Choroid plexus epithelial cell (primary cell): ENCODE measurements at regions not wholly inside any gene's neighbourhood (a gene's known extent, or its start where the extent isn't known, plus 50 kb on each side); places are given as distances from the start of the nearest gene placed in this dataset.
"Not testable (repeated sequence)": the region's sequence is repeated elsewhere in the genome, so short reads cannot be mapped to it uniquely, and the experiment has no call there.

Experiments used
- DNase-seq: peaks from one replicate; pipeline ENCODE4 v3.0.0-alpha.2; 2010; ENCODE audit warnings: low read depth
- H3K4me3 ChIP-seq: 2 replicates; pipeline ENCODE4 v1.5.1; 2011; ENCODE audit warnings: low read depth, mild to moderate bottlenecking, control low read depth, low read length, moderate library complexity
- TF ChIP-seq, protein P1 (sequence below): conservative IDR thresholded peaks from 2 replicates; pipeline ENCODE4 v1.5.1; 2011; ENCODE audit warnings: low read depth, mild to moderate bottlenecking, control low read depth, inconsistent platforms, low read length, moderate library complexity

DNA sequence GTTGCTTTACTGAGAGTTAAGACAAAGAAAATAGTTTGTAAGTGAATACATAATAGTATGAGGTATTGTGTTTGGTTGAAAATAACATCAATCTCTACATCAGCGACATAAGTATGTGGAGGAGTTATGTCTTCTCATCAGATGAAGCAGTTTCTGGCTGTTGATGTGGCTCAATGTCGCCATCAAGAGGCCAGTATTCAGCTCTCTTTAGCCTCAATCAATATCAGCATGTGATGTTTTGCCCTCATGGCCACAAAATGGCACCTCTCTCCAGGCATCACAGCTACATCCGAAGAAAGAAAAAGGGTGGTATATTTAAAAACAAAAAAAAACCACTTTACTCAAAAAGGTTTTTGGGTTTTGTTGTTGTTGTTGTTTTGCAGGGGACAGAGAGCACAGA lies 302.3 kb upstream of the TMEM132C start:
- DNase-seq: peak; percentile 35
- TF ChIP-seq, protein P1, sequence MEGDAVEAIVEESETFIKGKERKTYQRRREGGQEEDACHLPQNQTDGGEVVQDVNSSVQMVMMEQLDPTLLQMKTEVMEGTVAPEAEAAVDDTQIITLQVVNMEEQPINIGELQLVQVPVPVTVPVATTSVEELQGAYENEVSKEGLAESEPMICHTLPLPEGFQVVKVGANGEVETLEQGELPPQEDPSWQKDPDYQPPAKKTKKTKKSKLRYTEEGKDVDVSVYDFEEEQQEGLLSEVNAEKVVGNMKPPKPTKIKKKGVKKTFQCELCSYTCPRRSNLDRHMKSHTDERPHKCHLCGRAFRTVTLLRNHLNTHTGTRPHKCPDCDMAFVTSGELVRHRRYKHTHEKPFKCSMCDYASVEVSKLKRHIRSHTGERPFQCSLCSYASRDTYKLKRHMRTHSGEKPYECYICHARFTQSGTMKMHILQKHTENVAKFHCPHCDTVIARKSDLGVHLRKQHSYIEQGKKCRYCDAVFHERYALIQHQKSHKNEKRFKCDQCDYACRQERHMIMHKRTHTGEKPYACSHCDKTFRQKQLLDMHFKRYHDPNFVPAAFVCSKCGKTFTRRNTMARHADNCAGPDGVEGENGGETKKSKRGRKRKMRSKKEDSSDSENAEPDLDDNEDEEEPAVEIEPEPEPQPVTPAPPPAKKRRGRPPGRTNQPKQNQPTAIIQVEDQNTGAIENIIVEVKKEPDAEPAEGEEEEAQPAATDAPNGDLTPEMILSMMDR: peak; percentile 34
- H3K4me3 ChIP-seq: no peak overlapping the region

DNA sequence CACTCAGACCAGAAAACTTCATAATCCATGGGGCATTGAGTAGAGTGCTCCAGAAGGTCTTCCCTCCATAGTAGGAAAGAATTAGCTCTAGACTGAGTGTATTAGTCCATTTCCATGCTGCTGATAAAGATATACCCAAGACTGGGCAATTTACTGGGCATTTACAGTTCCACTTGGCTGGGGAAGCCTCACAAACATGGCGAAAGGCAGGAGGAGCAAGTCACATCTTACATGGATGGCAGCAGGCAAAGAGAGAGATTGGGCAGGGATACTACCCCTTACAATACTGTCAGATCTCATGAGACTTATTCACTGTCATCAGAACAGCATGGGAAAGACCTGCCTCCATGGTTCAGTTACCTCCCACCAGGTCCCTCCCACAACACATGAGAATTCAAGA lies 300.6 kb upstream of the TMEM132C start:
- DNase-seq: no peak
- TF ChIP-seq, protein P1: no peak
- no peak overlapping the region for H3K4me3 ChIP-seq

DNA sequence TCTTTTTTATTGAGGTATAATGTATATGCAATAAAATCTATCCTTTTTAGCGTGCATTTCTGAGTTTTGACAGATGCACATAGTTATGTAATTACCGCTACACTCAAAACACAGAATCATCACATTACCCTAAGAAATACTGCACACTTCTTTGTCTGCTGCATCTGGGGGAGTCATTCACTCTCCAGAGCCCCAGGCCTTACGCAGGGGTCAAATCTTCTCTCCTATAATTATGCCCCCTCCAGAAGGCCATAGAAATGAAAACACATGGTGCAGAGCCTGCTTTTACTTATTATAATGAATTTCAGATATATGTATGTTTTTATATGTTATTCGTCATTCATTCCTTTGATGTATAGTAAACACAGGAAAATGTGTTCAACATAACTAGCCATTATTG lies 296.5 kb upstream of the TMEM132C start:
- DNase-seq: no peak
- TF ChIP-seq, protein P1: no peak
- H3K4me3 ChIP-seq: no peak overlapping the region

DNA sequence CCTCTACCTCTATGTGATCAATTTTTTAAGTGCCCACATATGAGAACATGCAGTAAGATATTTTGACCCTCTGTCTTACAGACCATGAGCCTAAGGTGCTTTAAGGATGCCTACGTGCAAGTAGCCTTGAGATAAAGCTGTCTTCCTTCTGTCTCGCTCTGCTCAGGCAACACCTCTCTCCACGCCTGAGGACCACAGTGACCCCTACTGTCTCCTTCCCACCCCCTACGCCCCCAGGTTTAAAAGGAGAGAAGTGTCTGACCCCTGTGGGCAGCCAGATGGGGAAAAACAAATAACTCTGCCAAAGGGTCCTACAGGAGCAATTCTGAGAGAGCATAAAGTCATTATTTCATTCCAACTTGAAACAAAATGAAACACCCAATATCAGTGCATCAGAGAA lies 286.4 kb upstream of the TMEM132C start:
- no peak overlapping the region for H3K4me3 ChIP-seq
- no peak for DNase-seq
- TF ChIP-seq, protein P1: no peak

DNA sequence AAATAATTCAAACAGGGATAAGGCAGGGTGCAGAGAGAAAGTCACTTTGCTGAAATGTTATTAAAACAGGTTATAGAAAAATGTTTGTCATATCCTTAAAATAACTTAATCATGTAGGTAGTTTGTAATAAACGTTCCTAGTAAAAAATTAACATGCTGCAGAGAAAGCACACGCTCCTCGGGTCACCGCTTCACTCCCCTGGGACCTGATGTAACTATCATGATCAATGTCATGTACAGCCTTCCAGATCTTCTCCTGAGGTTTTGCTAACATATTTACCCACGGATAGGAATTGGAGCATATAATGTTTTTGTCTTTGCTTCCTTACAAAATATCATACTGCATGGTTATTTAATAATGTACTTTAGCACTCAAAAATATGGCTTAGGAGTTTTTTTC lies 285.1 kb upstream of the TMEM132C start:
- H3K4me3 ChIP-seq: no peak overlapping the region
- no peak for DNase-seq
- TF ChIP-seq, protein P1: no peak

DNA sequence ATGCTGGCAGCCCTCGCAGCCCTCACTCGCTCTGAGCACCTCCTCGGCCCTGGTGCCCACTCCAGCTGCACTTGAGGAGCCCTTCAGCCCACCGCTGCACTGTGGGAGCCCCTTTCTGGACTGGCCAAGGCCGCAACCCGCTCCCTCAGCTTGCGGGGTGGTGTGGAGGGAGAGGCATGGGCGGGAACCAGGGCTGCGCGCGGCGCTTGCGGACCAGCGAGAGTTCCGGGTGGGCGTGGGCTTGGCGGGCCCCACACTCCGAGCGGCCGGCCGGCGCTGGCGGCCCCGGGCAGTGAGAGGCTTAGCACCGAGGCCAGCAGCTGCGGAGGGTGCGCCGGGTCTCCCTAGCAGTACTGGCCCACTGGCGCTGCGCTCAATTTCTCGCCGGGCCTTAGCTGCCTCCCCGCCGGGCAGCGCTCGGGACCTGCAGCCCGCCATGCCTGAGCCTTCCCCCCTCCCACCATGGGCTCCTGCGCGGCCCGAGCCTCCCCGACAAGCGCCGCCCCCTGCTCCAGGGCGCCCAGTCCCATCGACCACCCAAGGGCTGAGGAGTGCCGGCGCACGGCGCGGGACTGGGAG lies 283.7 kb upstream of the TMEM132C start:
- H3K4me3 ChIP-seq, DNase-seq: not testable (repeated sequence)

DNA sequence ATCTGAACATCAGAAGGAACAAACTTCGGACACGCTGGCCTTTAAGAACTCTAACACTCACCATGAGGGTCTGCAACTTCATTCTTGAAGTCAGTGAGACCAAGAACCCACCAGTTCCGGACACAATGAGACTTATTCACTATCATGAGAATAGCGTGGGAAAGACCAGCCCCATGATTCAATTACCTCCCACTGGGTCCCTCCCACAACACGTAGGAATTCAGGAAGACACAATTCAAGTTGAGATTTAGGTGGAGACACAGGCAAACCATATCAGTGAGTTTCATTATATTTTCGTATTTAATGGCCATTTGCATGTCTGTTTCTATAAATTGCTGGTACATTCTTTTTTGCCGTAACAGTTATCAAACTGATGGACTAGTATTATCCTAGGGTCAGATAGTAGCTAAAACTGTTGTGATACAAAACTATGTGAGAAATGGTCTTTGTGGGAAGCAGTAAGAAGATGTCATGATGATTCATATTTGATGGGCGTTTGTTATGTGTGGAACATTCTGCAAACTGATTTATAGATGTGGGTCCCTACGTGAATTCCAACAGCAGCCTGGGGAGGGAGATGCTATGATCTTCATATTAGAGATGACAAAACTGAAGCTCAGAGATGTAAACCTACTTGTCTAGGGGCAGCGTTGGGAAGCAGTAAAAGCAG lies 282.4 kb upstream of the TMEM132C start:
- no peak overlapping the region for H3K4me3 ChIP-seq
- DNase-seq: peak; percentile 18
- TF ChIP-seq, protein P1: no peak
